Right lobe of liver (tissue), 6 donors: ENCODE measurements at regions not wholly inside any gene's neighbourhood (a gene's known extent, or its start where the extent isn't known, plus 50 kb on each side); places are given as distances from the start of the nearest gene placed in this dataset.

Experiments
- ATAC-seq, 4 donors: fragments of 200-7000 bp; cut with Tn5 transposase; one replicate each; pipeline ENCODE4 v1.9.1; 2020; ENCODE audit warnings: mild to moderate bottlenecking in 4 of 4, moderate library complexity in 4 of 4
- DNase-seq, 3 donors: peaks; one replicate each; pipeline ENCODE4 v3.0.0-alpha.2; 2020
- H3K27ac ChIP-seq, 3 donors: fragments of 200-600 bp; one replicate each; pipeline ENCODE4 v1.8.0; 2022
- H3K27me3 ChIP-seq, 2 donors: fragments of 200-600 bp; one replicate each; pipeline ENCODE4 v1.8.0; 2022
- H3K36me3 ChIP-seq, 4 donors: fragments of 200-600 bp; sonication (generic) in 1 of 4; one replicate each; pipeline versions ENCODE4 v1.5.1 to v1.8.0; 2017 to 2022; ENCODE audit warnings: control low read depth in 1 of 4
- H3K4me1 ChIP-seq, 4 donors: fragments of 200-600 bp; sonication (generic) in 1 of 4; one replicate each; pipeline versions ENCODE4 v1.5.1 to v1.8.0; 2017 to 2022; ENCODE audit warnings: control low read depth in 1 of 4
- H3K4me3 ChIP-seq, 3 donors: fragments of 200-600 bp; one replicate each; pipeline ENCODE4 v1.8.0; 2022
- H3K9me3 ChIP-seq, 4 donors: fragments of 200-600 bp; sonication (generic) in 1 of 4; one replicate each; pipeline versions ENCODE4 v1.5.1 to v1.8.0; 2017 to 2022; ENCODE audit warnings: control low read depth in 1 of 4
- POLR2A ChIP-seq: fragments of 450-650 bp; IDR thresholded peaks from one replicate; pipeline ENCODE4 v1.6.1; 2017; ENCODE audit warnings: antibody characterized with exemption, mild to moderate bottlenecking
- WGBS: methylation state at CpG from one replicate; pipeline ENCODE4 v1.1.6; 2018; ENCODE audit warnings: low coverage, low lambda C conversion rate; ENCODE audit not compliant: insufficient coverage; ENCODE audit errors: missing lambda C conversion rate; 5-methylcytosine and 5-hydroxymethylcytosine counted together
- intact Hi-C, 2 donors: fragments of 100-400 bp; cut with DNase I; formaldehyde crosslinking; loops; one replicate each; pipeline versions ENCODE4 v1.11.2 to v1.14.1; 2022
- TF ChIP-seq, protein P1 (sequence below), 4 donors: fragments of 200-600 bp in 3 of 4; fragments of 450-650 bp in 1 of 4; IDR thresholded peaks; one replicate each; pipeline versions ENCODE4 v1.5.1 to v1.8.0; 2016 to 2022; ENCODE audit warnings: antibody characterized with exemption in 4 of 4, mild to moderate bottlenecking in 2 of 4
- donor health status: DM: no; HTN: yes; CAD: no.
- donor health status: DM: no; HTN: no; CAD: no.
- donor health status: DM: no; HTN: no; CAD: no.
- donor health status: DM: no; HTN: yes; CAD: no.
- donor health status: DM: no; HTN: yes; CAD: no.

- no peaks in the 10 kb centered on the region for H3K27me3 ChIP-seq
- WGBS, result 52% methylated on average over 4 of the region's 4 CpGs
- no peaks in the 10 kb centered on the region for H3K4me1 ChIP-seq
- DNase-seq, result no peak
- H3K4me3 ChIP-seq, result no peak overlapping the region
- H3K27ac ChIP-seq, result no peak overlapping the region
- intact Hi-C loops, result no loop called here
- H3K9me3 ChIP-seq, result no peaks in the 10 kb centered on the region
- no peaks in the 10 kb centered on the region for H3K36me3 ChIP-seq
- ATAC-seq, result no peak
- TF ChIP-seq, protein P1, sequence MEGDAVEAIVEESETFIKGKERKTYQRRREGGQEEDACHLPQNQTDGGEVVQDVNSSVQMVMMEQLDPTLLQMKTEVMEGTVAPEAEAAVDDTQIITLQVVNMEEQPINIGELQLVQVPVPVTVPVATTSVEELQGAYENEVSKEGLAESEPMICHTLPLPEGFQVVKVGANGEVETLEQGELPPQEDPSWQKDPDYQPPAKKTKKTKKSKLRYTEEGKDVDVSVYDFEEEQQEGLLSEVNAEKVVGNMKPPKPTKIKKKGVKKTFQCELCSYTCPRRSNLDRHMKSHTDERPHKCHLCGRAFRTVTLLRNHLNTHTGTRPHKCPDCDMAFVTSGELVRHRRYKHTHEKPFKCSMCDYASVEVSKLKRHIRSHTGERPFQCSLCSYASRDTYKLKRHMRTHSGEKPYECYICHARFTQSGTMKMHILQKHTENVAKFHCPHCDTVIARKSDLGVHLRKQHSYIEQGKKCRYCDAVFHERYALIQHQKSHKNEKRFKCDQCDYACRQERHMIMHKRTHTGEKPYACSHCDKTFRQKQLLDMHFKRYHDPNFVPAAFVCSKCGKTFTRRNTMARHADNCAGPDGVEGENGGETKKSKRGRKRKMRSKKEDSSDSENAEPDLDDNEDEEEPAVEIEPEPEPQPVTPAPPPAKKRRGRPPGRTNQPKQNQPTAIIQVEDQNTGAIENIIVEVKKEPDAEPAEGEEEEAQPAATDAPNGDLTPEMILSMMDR (IDR thresholded peaks at IDR 0.05), result no peak
- no peak for TF ChIP-seq POLR2A
These were observed 134.6 kb downstream of the AASDH start for GRCh38 chr4:56252561-56253152.

GRCh38 chr4:56251556-56251955 is 135.7 kb downstream of the AASDH start:
- no peaks in the 10 kb centered on the region for H3K27me3 ChIP-seq
- no peaks in the 10 kb centered on the region for H3K9me3 ChIP-seq
- H3K4me3 ChIP-seq, result no peak overlapping the region
- 80% methylated on average over 3 of the region's 3 CpGs for WGBS
- TF ChIP-seq, protein P1 (IDR thresholded peaks at IDR 0.05), result no peak
- no peak for TF ChIP-seq POLR2A
- H3K36me3 ChIP-seq, result no peaks in the 10 kb centered on the region
- H3K27ac ChIP-seq, result no peak overlapping the region
- DNase-seq (no peak), ATAC-seq (no peak)
- no peaks in the 10 kb centered on the region for H3K4me1 ChIP-seq
- intact Hi-C loops, result no loop called here

DNA sequence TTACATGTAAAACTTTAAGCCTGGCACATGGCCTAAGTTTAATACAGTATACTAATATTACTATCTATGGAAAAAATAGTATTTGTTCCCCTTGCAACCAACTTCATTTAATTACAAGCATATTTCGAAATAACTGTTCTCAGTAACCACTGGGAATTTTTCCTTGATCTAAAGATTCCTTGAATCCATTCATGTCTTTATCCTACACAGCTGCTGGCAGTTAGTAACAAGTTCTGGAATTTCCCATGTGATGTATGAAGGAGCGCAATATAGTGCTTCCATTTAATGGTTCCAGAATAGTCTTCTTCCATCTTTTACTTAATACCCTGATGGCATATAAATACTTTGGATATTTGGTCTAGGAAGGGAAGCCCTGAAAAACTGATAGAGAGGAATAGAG is 136.5 kb downstream of the AASDH start:
- H3K4me3 ChIP-seq, result no peak overlapping the region
- no peak overlapping the region for H3K27ac ChIP-seq
- no peaks in the 10 kb centered on the region for H3K9me3 ChIP-seq
- WGBS, result 73% methylated on average over 2 of the region's 2 CpGs
- intact Hi-C loops, result no loop called here
- H3K36me3 ChIP-seq, result no peaks in the 10 kb centered on the region
- TF ChIP-seq POLR2A, result no peak
- TF ChIP-seq, protein P1 (IDR thresholded peaks at IDR 0.05), result no peak
- DNase-seq, result no peak
- H3K27me3 ChIP-seq, result no peaks in the 10 kb centered on the region
- ATAC-seq, result no peak
- no peaks in the 10 kb centered on the region for H3K4me1 ChIP-seq

GRCh38 chr4:56247646-56248045 is 139.6 kb downstream of the AASDH start:
- DNase-seq (no peak), ATAC-seq (no peak)
- Histone ChIP-seq H3K4me1 (no peaks in the 10 kb centered on the region), H3K27ac (no peak overlapping the region), H3K9me3 (no peaks in the 10 kb centered on the region), H3K27me3 (no peaks in the 10 kb centered on the region), H3K4me3 (no peak overlapping the region), H3K36me3 (no peaks in the 10 kb centered on the region)
- 72% methylated on average over 7 of the region's 7 CpGs for WGBS
- TF ChIP-seq, protein P1 (IDR thresholded peaks at IDR 0.05), result no peak
- no peak for TF ChIP-seq POLR2A
- intact Hi-C loops, result no loop called here

DNA sequence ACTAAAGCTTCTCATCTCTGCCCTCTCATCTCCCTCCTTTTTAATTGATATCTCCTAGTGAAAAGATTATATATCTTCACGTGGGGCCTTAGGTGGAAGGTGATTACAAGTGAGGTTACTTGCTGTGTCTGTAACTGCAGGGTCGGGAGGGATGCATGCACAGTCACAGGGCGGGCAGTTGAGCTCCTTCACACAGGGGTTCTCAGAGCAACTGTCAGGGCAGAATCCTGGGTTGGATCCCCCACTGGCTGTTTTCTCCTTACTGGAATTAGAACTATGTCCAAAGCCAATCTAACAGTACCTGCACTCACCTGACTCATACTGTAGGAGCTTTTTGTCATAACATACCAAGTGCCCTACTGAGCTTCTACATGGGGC is 141.1 kb downstream of the AASDH start:
- DNase-seq, result no peak
- no peak for TF ChIP-seq POLR2A
- TF ChIP-seq, protein P1 (IDR thresholded peaks at IDR 0.05), result no peak
- H3K9me3 ChIP-seq, result no peaks in the 10 kb centered on the region
- no peaks in the 10 kb centered on the region for H3K27me3 ChIP-seq
- no CpG with 5 or more reads among the region's 3 CpGs for WGBS
- H3K27ac ChIP-seq, result no peak overlapping the region
- ATAC-seq, result peak in 1 of 4 donors; percentile 17
- intact Hi-C loops, result no loop called here
- no peak overlapping the region for H3K4me3 ChIP-seq
- no peaks in the 10 kb centered on the region for H3K36me3 ChIP-seq
- H3K4me1 ChIP-seq, result no peaks in the 10 kb centered on the region
